Fibroblast of the aortic adventitia (primary cell): ENCODE measurements at regions not wholly inside any gene's neighbourhood (a gene's known extent, or its start where the extent isn't known, plus 50 kb on each side); places are given as distances from the start of the nearest gene placed in this dataset.

Experiments used
- DNase-seq: peaks from one replicate; pipeline ENCODE4 v3.0.0-alpha.2; 2010; ENCODE audit warnings: low read depth
- H3K4me3 ChIP-seq: 2 replicates; pipeline ENCODE4 v1.5.1; 2011; ENCODE audit warnings: low read depth, mild to moderate bottlenecking, control low read depth, low read length, moderate library complexity
- CTCF ChIP-seq: IDR thresholded peaks from 2 replicates; pipeline ENCODE4 v1.5.1; 2011; ENCODE audit warnings: mild to moderate bottlenecking, low read length, control low read depth, inconsistent platforms; ENCODE audit not compliant: insufficient read depth

DNA sequence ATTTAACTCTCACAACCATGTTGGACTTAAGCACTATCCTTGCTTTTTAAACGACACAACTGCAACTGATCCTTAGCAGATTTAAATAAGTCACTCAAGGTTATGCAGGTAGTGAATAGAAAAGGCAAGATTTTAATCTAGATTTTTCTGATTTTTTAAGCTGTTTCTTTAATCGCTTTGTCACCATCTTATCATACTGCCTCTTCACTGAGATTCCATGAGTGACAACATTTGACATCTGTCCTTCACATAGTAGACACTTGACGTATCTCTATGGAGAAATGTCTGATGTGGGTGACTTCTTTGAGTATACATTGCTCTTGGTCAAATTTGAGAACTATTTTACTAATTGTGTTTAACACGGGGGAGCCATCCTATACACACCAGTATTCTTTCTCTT lies 839.7 kb downstream of the GATA3 start:
- no peak for TF ChIP-seq CTCF
- H3K4me3 ChIP-seq: no peak overlapping the region
- DNase-seq: no peak

GRCh38 chr10:8897769-8898168 lies 843.3 kb downstream of the GATA3 start:
- H3K4me3 ChIP-seq: no peak overlapping the region
- TF ChIP-seq CTCF: no peak
- no peak for DNase-seq

DNA sequence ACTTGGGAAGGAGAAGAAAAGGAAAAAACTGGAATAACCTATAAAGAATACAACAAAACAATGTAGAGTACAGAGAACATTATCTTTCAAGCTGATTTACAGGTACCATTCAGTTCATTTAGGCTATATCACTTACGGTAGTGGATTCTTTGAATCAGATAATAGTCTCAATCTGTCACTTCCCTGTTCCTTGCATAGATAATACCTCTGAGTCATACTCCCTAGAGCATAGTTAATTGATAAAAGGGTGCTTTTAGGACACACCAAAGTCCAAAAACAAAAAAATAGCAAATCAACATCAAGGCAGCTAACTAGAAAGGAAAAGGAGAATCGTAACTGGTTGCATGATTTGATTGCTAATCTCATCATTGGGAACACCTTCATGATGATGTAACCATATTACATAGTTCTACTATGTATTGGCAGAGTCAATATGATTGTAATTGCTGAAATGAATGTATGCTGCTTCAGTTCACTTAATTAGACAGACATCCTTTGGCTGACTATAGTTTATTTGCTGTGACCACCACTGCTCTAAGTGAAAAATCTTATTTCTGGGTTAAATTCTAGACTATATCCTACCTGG lies 844.4 kb downstream of the GATA3 start:
- no peak for TF ChIP-seq CTCF
- DNase-seq: no peak
- no peak overlapping the region for H3K4me3 ChIP-seq

GRCh38 chr10:8902926-8903325 lies 848.4 kb downstream of the GATA3 start:
- H3K4me3 ChIP-seq: no peak overlapping the region
- no peak for TF ChIP-seq CTCF
- DNase-seq: no peak

- TF ChIP-seq CTCF: no peak
- no peak for DNase-seq
- H3K4me3 ChIP-seq: no peak overlapping the region
These were observed 853.5 kb downstream of the GATA3 start for GRCh38 chr10:8908013-8908412.

DNA sequence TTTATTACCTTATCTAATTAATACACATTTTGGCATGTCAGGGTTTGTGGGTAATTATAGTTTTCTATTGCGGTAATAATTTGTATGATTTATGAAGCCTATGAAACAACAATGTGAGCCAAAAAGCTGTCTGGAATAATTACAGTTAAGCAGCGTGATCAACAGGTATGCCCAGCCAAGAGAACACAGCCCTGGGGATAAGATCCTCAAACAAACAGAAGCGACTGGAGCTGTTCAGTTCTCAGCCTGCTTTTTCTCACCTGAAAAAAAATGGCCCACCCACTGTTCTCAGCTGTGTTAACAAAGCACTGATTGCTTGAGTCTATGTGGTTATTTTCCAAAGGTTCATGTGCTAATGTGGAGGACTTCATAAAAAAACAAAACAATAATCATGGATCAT lies 855.8 kb downstream of the GATA3 start:
- TF ChIP-seq CTCF: no peak
- no peak overlapping the region for H3K4me3 ChIP-seq
- no peak for DNase-seq

DNA sequence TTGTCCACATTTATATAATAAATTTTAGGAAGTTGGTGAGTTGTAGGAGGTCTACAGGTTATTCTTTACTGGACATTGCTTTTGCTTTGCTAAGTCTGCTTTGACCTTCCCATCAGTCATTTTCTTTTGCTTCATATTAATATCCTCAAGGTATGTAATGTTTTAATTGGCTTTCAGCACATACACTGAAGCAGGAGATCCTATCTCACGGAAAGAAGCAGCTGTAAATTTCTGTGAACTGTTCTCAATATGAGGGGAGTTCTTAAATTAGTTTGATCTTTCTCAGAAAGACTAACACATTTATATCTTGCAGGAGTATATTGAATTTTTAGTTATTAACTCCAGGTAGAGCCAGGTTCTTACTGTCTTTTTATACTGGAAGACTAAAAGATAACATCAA lies 856.5 kb downstream of the GATA3 start:
- no peak for TF ChIP-seq CTCF
- H3K4me3 ChIP-seq: no peak overlapping the region
- DNase-seq: no peak
